HG03354 (cell line): ENCODE measurements at regions not wholly inside any gene's neighbourhood (a gene's known extent, or its start where the extent isn't known, plus 50 kb on each side); places are given as distances from the start of the nearest gene placed in this dataset.

Experiments used
- ATAC-seq: cut with Tn5 transposase; IDR thresholded peaks from one replicate; pipeline ENCODE4 v1.9.1; 2021; ENCODE audit warnings: mild to moderate bottlenecking; ENCODE audit not compliant: unreplicated experiment, poor library complexity, severe bottlenecking

- no peak for ATAC-seq
Measured at GRCh38 chr2:237012577-237013267, 73.0 kb upstream of the COPS8 start.

GRCh38 chr2:237016121-237016915 is 69.4 kb upstream of the COPS8 start:
- ATAC-seq, result no peak

- no peak for ATAC-seq
Measured at GRCh38 chr2:237020090-237020489, 65.6 kb upstream of the COPS8 start.

GRCh38 chr2:237022533-237022932 is 63.2 kb upstream of the COPS8 start:
- no peak for ATAC-seq

- ATAC-seq, result no peak
Measured at GRCh38 chr2:237024255-237024654, 61.4 kb upstream of the COPS8 start.

GRCh38 chr2:237025090-237025865 is 60.4 kb upstream of the COPS8 start:
- no peak for ATAC-seq

- ATAC-seq, result no peak
Measured at GRCh38 chr2:237026981-237027711, 58.5 kb upstream of the COPS8 start.

GRCh38 chr2:237027712-237028029 is 58.0 kb upstream of the COPS8 start:
- no peak for ATAC-seq

GRCh38 chr2:237030382-237030781 is 55.3 kb upstream of the COPS8 start:
- no peak for ATAC-seq

GRCh38 chr2:237033536-237034060 is 52.1 kb upstream of the COPS8 start:
- no peak for ATAC-seq

- ATAC-seq, result no peak
Measured at GRCh38 chr2:237035781-237036475, 49.8 kb upstream of the COPS8 start.
